ENCODE measurements at regions not wholly inside any gene's neighbourhood (a gene's known extent, or its start where the extent isn't known, plus 50 kb on each side); places are given as distances from the start of the nearest gene placed in this dataset.

GRCh38 chr21:31397030-31397429, 53.0 kb upstream of the TIAM1 start:
- ATAC-seq: no peak
- TF ChIP-seq GLIS3 (CRISPR knock-in tag; IDR thresholded peaks at IDR 0.05) (no peak), ESRRG (CRISPR knock-in tag; IDR thresholded peaks at IDR 0.05) (no peak), ZC3H10 (CRISPR knock-in tag; IDR thresholded peaks at IDR 0.05) (no peak), TSHZ2 (CRISPR knock-in tag; IDR thresholded peaks at IDR 0.05) (no peak), CSRNP3 (CRISPR knock-in tag; IDR thresholded peaks at IDR 0.05) (no peak), ARNTL (CRISPR knock-in tag; IDR thresholded peaks at IDR 0.05; ENCODE audit: borderline replicate concordance, low read depth) (no peak), ISL1 (CRISPR knock-in tag; IDR thresholded peaks at IDR 0.05) (no peak), CSDC2 (CRISPR knock-in tag; IDR thresholded peaks at IDR 0.05) (no peak), POU6F1 (CRISPR knock-in tag; IDR thresholded peaks at IDR 0.05; ENCODE audit: borderline replicate concordance, low read depth) (no peak), OSR1 (CRISPR knock-in tag; IDR thresholded peaks at IDR 0.05) (no peak), CREB5 (CRISPR knock-in tag; IDR thresholded peaks at IDR 0.05; ENCODE audit: low read depth) (no peak), ZNF8 (CRISPR knock-in tag; IDR thresholded peaks at IDR 0.05) (no peak), ZFP30 (CRISPR knock-in tag; IDR thresholded peaks at IDR 0.05) (no peak), PPARA (CRISPR knock-in tag; IDR thresholded peaks at IDR 0.05; ENCODE audit: borderline replicate concordance) (no peak)

GRCh38 chr21:31396399-31396798, 52.3 kb upstream of the TIAM1 start:
- ATAC-seq: no peak

More at GRCh38 chr21:31396399-31396798, 52.3 kb upstream of the TIAM1 start:
- TF ChIP-seq ZNF8 (CRISPR knock-in tag; IDR thresholded peaks at IDR 0.05) (no peak), SNAI2 (CRISPR knock-in tag; IDR thresholded peaks at IDR 0.05) (no peak), POU6F1 (CRISPR knock-in tag; IDR thresholded peaks at IDR 0.05; ENCODE audit: borderline replicate concordance, low read depth) (no peak), ZFP30 (CRISPR knock-in tag; IDR thresholded peaks at IDR 0.05) (no peak), TOX (CRISPR knock-in tag; IDR thresholded peaks at IDR 0.05; ENCODE audit: borderline replicate concordance) (no peak), TSHZ2 (CRISPR knock-in tag; IDR thresholded peaks at IDR 0.05) (no peak), PPARA (CRISPR knock-in tag; IDR thresholded peaks at IDR 0.05; ENCODE audit: borderline replicate concordance) (no peak), CSRNP3 (CRISPR knock-in tag; IDR thresholded peaks at IDR 0.05) (no peak), ISL1 (CRISPR knock-in tag; IDR thresholded peaks at IDR 0.05) (no peak), ZC3H10 (CRISPR knock-in tag; IDR thresholded peaks at IDR 0.05) (no peak), CSDC2 (CRISPR knock-in tag; IDR thresholded peaks at IDR 0.05) (no peak), ZFP3 (CRISPR knock-in tag; IDR thresholded peaks at IDR 0.05) (no peak), RARB (CRISPR knock-in tag; IDR thresholded peaks at IDR 0.05) (no peak)

Data from SK-N-SH treated with all-trans-retinoic acid at 6 μM for 48 hours (cell line).